Tibial nerve (tissue), 3 donors: ENCODE measurements at regions not wholly inside any gene's neighbourhood (a gene's known extent, or its start where the extent isn't known, plus 50 kb on each side); places are given as distances from the start of the nearest gene placed in this dataset.

Experiments used
- CTCF ChIP-seq, 5 experiments: fragments of 200-600 bp in 3 of 5; fragments of 450-650 bp in 2 of 5; sonication (generic) in 3 of 5; IDR thresholded peaks; one replicate each; pipeline ENCODE4 v1.5.1; 2016 to 2019; ENCODE audit warnings: antibody characterized with exemption in 5 of 5, mild to moderate bottlenecking in 3 of 5, moderate library complexity in 2 of 5
- POLR2A ChIP-seq, 2 donors: fragments of 450-650 bp; IDR thresholded peaks; one replicate each; pipeline ENCODE4 v1.6.1; 2017; ENCODE audit warnings: antibody characterized with exemption in 2 of 2, mild to moderate bottlenecking in 2 of 2, moderate library complexity in 2 of 2

DNA sequence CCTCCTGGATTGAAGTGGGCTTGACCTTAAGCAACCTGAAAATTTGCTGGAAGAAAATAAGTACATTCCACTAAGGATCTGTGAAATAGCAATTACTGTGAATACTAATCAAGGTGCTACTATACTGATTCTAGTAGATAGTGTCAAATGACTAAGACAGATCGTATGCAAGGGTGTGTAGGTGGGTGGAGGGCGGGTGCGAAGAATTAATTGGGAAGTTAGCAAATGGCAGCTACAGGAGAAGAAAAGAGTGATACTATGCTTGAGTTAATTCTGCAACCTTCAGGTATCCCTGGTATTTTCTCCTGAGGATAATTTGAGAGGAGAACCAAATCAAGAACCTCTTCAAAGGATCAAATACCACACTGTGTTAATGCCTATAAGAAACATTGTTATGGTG, 501.9 kb downstream of the INHBA start:
- TF ChIP-seq CTCF (IDR thresholded peaks at IDR 0.05) (no peak), POLR2A (IDR thresholded peaks at IDR 0.05) (no peak)
